CD14-positive monocyte (primary cell): ENCODE measurements at regions not wholly inside any gene's neighbourhood (a gene's known extent, or its start where the extent isn't known, plus 50 kb on each side); places are given as distances from the start of the nearest gene placed in this dataset.

Source experiments
- DNase-seq, 3 donors: peaks; one replicate each; pipeline ENCODE4 v3.0.0-alpha.2; 2011 to 2022
- H2AFZ ChIP-seq: 2 replicates; pipeline ENCODE4 v1.6.0; 2012; ENCODE audit warnings: mild to moderate bottlenecking, low read depth, low read length, inconsistent platforms; ENCODE audit not compliant: insufficient read depth, poor library complexity, severe bottlenecking
- H3K27ac ChIP-seq, 2 donors: 1 replicate in 1 of 2; 2 replicates in 1 of 2; pipeline ENCODE4 v1.5.1; 2012 to 2013; ENCODE audit warnings: low read length in 2 of 2, control low read depth in 1 of 2, inconsistent platforms in 1 of 2, low read depth in 1 of 2, mild to moderate bottlenecking in 1 of 2
- H3K27me3 ChIP-seq, 2 donors: one replicate each; pipeline versions ENCODE4 v1.6.0 to v1.6.1; 2011 to 2013; ENCODE audit warnings: low read length in 2 of 2; ENCODE audit not compliant: control insufficient read depth in 2 of 2, insufficient read depth in 2 of 2
- H3K36me3 ChIP-seq, 2 donors: replicated peaks in 1 of 2; 1 replicate in 1 of 2; 2 replicates in 1 of 2; pipeline versions ENCODE4 v1.5.1 to v1.6.1; 2012 to 2013; ENCODE audit warnings: low read length in 2 of 2, control low read depth in 1 of 2, inconsistent platforms in 1 of 2, mild to moderate bottlenecking in 1 of 2; ENCODE audit not compliant: insufficient read depth in 2 of 2, control insufficient read depth in 1 of 2
- H3K4me1 ChIP-seq, 2 donors: 1 replicate in 1 of 2; 2 replicates in 1 of 2; pipeline versions ENCODE4 v1.5.1 to v1.6.1; 2012 to 2013; ENCODE audit warnings: low read length in 2 of 2, control low read depth in 1 of 2, inconsistent platforms in 1 of 2, mild to moderate bottlenecking in 1 of 2, moderate library complexity in 1 of 2; ENCODE audit not compliant: insufficient read depth in 2 of 2, control insufficient read depth in 1 of 2
- H3K4me2 ChIP-seq: replicated peaks from 2 replicates; pipeline ENCODE3; 2012; ENCODE audit warnings: low read length, moderate library complexity, mild to moderate bottlenecking; ENCODE audit not compliant: poor library complexity, severe bottlenecking; ENCODE audit errors: extremely low read depth
- H3K4me3 ChIP-seq, 3 experiments: fragments of 200-600 bp in 1 of 3; sonication (generic) in 1 of 3; replicated peaks in 1 of 3; 1 replicate in 2 of 3; 2 replicates in 1 of 3; pipeline ENCODE4 v1.5.1; 2011 to 2013; ENCODE audit warnings: low read length in 3 of 3, mild to moderate bottlenecking in 3 of 3, control low read depth in 2 of 3, low read depth in 2 of 3, inconsistent platforms in 1 of 3, moderate library complexity in 1 of 3
- H3K79me2 ChIP-seq: 2 replicates; pipeline ENCODE4 v1.6.0; 2012; ENCODE audit warnings: mild to moderate bottlenecking, control low read depth, inconsistent platforms, low read length, moderate library complexity; ENCODE audit not compliant: insufficient read depth
- H3K9ac ChIP-seq: 2 replicates; pipeline ENCODE4 v1.6.0; 2017; ENCODE audit warnings: low read length, mild to moderate bottlenecking; ENCODE audit not compliant: insufficient read depth, poor library complexity, severe bottlenecking
- H3K9me3 ChIP-seq, 2 donors: replicated peaks in 1 of 2; 1 replicate in 1 of 2; 2 replicates in 1 of 2; pipeline versions ENCODE4 v1.5.1 to v1.6.1; 2012 to 2013; ENCODE audit warnings: low read length in 2 of 2, control low read depth in 1 of 2; ENCODE audit not compliant: control insufficient read depth in 1 of 2, insufficient read depth in 1 of 2
- H4K20me1 ChIP-seq: 2 replicates; pipeline ENCODE4 v1.6.0; 2012; ENCODE audit warnings: mild to moderate bottlenecking, low read length, control low read depth, moderate library complexity; ENCODE audit not compliant: insufficient read depth
- H3K27ac Mint-ChIP-seq, 7 donors: one replicate each; pipeline ENCODE4 v1.8.0; 2020; ENCODE audit warnings: mild to moderate bottlenecking in 7 of 7, mixed read lengths in 7 of 7, moderate library complexity in 6 of 7, inconsistent platforms in 2 of 7
- H3K27me3 Mint-ChIP-seq, 3 donors: one replicate each; pipeline ENCODE4 v1.8.0; 2021 to 2022; ENCODE audit warnings: low read depth in 3 of 3, mild to moderate bottlenecking in 3 of 3, mixed read lengths in 3 of 3, moderate library complexity in 3 of 3, inconsistent platforms in 1 of 3
- H3K36me3 Mint-ChIP-seq, 2 donors: one replicate each; pipeline ENCODE4 v1.8.0; 2020; ENCODE audit warnings: mixed read lengths in 2 of 2, inconsistent platforms in 1 of 2, mild to moderate bottlenecking in 1 of 2
- H3K4me1 Mint-ChIP-seq: one replicate; pipeline ENCODE4 v1.8.0; 2020; ENCODE audit warnings: mild to moderate bottlenecking, mixed read lengths
- H3K4me3 Mint-ChIP-seq, 2 donors: one replicate each; pipeline ENCODE4 v1.8.0; 2020; ENCODE audit warnings: mild to moderate bottlenecking in 2 of 2, mixed read lengths in 2 of 2, moderate library complexity in 1 of 2
- H3K9me3 Mint-ChIP-seq, 7 donors: one replicate each; pipeline ENCODE4 v1.8.0; 2020 to 2022; ENCODE audit warnings: mixed read lengths in 7 of 7, mild to moderate bottlenecking in 6 of 7, moderate library complexity in 6 of 7, inconsistent platforms in 2 of 7
- WGBS: methylation state at CpG from one replicate; pipeline ENCODE4 v1.1.5; 2013; ENCODE audit warnings: missing lambda C conversion rate; ENCODE audit not compliant: insufficient coverage; 5-methylcytosine and 5-hydroxymethylcytosine counted together
- intact Hi-C, 2 donors: fragments of 100-400 bp; cut with micrococcal nuclease; formaldehyde crosslinking; loops; one replicate each; pipeline versions ENCODE4 v1.15.0 to v1.15.1; 2023
- TF ChIP-seq, protein P1 (sequence below): fragments of 200-600 bp; IDR thresholded peaks from one replicate; pipeline ENCODE4 v1.8.0; 2022; ENCODE audit warnings: antibody characterized with exemption, mild to moderate bottlenecking

DNA sequence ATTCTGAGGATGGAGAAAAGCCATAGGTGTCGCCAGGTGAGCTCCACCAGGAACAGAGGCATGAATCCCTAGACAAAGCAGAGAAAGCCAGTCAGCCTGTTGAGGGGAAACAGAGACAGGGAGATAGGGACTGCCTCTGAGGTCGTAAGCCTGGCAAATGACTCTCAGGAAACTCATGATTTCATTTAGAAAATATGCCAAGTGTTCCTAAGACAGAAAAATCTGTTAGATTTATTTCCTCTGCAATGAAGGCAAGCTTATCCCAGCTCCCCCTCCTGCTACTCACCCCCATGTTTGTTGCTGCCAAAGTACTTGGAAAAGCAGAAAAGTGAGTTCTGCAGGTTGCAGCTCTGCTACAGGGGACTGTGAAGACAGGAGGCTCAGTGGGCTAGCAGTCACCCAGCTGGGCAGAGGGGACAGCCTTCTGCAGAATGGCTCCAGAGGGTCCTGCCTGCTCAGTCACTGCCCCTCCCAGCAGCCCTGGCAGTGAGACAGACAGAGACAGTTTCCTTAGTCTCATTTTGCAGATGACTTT is 184.3 kb downstream of the ADRA2A start:
- intact Hi-C loops = no loop called here
- Histone ChIP-seq H4K20me1 (no peaks in the 10 kb centered on the region), H2AFZ (no peak overlapping the region), H3K79me2 (no peaks in the 10 kb centered on the region), H3K9me3 (no peaks in the 10 kb centered on the region), H3K9ac (no peak overlapping the region), H3K4me1 (no peaks in the 10 kb centered on the region), H3K27ac (no peak overlapping the region), H3K27me3 (no peaks in the 10 kb centered on the region), H3K4me2 (no peak overlapping the region), H3K36me3 (no peaks in the 10 kb centered on the region), H3K4me3 (no peak overlapping the region)
- H3K4me1 Mint-ChIP-seq = no peaks in the 10 kb centered on the region
- no peak overlapping the region for H3K4me3 Mint-ChIP-seq
- TF ChIP-seq, protein P1, sequence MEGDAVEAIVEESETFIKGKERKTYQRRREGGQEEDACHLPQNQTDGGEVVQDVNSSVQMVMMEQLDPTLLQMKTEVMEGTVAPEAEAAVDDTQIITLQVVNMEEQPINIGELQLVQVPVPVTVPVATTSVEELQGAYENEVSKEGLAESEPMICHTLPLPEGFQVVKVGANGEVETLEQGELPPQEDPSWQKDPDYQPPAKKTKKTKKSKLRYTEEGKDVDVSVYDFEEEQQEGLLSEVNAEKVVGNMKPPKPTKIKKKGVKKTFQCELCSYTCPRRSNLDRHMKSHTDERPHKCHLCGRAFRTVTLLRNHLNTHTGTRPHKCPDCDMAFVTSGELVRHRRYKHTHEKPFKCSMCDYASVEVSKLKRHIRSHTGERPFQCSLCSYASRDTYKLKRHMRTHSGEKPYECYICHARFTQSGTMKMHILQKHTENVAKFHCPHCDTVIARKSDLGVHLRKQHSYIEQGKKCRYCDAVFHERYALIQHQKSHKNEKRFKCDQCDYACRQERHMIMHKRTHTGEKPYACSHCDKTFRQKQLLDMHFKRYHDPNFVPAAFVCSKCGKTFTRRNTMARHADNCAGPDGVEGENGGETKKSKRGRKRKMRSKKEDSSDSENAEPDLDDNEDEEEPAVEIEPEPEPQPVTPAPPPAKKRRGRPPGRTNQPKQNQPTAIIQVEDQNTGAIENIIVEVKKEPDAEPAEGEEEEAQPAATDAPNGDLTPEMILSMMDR = no peak
- WGBS = 100% methylated on average over 1 of the region's 2 CpGs
- H3K9me3 Mint-ChIP-seq = peaks cover 0 to 5% (median 0%) of the 10 kb centered on the region in 7 donors
- peak overlapping the region in 1 of 7 donors; percentile 26 for H3K27ac Mint-ChIP-seq
- H3K36me3 Mint-ChIP-seq = no peaks in the 10 kb centered on the region
- peaks cover 4 to 7% (median 6%) of the 10 kb centered on the region in 3 donors for H3K27me3 Mint-ChIP-seq
- DNase-seq = no peak

GRCh38 chr10:111265341-111265740 is 188.5 kb downstream of the ADRA2A start:
- Mint-ChIP-seq H3K27me3 (peaks cover 2 to 12% (median 4%) of the 10 kb centered on the region in 3 donors), H3K4me1 (no peaks in the 10 kb centered on the region), H3K4me3 (no peak overlapping the region), H3K9me3 (peaks cover 0 to 1% (median 0%) of the 10 kb centered on the region in 7 donors), H3K27ac (no peak overlapping the region), H3K36me3 (no peaks in the 10 kb centered on the region)
- no CpG with 5 or more reads among the region's 1 CpG for WGBS
- TF ChIP-seq, protein P1 = no peak
- Histone ChIP-seq H3K4me2 (no peak overlapping the region), H3K9me3 (no peaks in the 10 kb centered on the region), H3K4me1 (no peaks in the 10 kb centered on the region), H3K27ac (no peak overlapping the region), H3K27me3 (no peaks in the 10 kb centered on the region), H3K79me2 (no peaks in the 10 kb centered on the region), H4K20me1 (no peaks in the 10 kb centered on the region), H2AFZ (no peak overlapping the region), H3K9ac (no peak overlapping the region), H3K4me3 (no peak overlapping the region), H3K36me3 (no peaks in the 10 kb centered on the region)
- intact Hi-C loops = no loop called here
- DNase-seq = no peak
